Activated naive CD4-positive, alpha-beta T cell treated with anti-CD3 and anti-CD28 coated beads, Interleukin-2, amount 10 ng/mL, durations not matched to agents 7 days and 5 days (primary cell): ENCODE measurements at regions not wholly inside any gene's neighbourhood (a gene's known extent, or its start where the extent isn't known, plus 50 kb on each side); places are given as distances from the start of the nearest gene placed in this dataset.

Experiments
- CTCF ChIA-PET: fragments of 350-600 bp; sonication (Branson Sonifier 250); formaldehyde crosslinking; loops from one replicate; lab custom pipeline; 2021; ENCODE audit warnings: antibody characterized with exemption; lab: Charles Lee
- DNase-seq: peaks from one replicate; pipeline ENCODE4 v3.0.0-alpha.2; 2020
- H3K27ac Mint-ChIP-seq: one replicate; pipeline ENCODE4 v1.8.0; 2021; ENCODE audit warnings: mild to moderate bottlenecking, moderate library complexity, mixed read lengths
- H3K27me3 Mint-ChIP-seq: one replicate; pipeline ENCODE4 v1.8.0; 2021; ENCODE audit warnings: mild to moderate bottlenecking, mixed read lengths
- H3K36me3 Mint-ChIP-seq: one replicate; pipeline ENCODE4 v1.8.0; 2021; ENCODE audit warnings: mixed read lengths
- H3K4me1 Mint-ChIP-seq: one replicate; pipeline ENCODE4 v1.8.0; 2021; ENCODE audit warnings: mixed read lengths
- H3K4me3 Mint-ChIP-seq: one replicate; pipeline ENCODE4 v1.8.0; 2021; ENCODE audit warnings: mild to moderate bottlenecking, moderate library complexity, mixed read lengths
- H3K9me3 Mint-ChIP-seq: one replicate; pipeline ENCODE4 v1.8.0; 2021; ENCODE audit warnings: mixed read lengths

DNA sequence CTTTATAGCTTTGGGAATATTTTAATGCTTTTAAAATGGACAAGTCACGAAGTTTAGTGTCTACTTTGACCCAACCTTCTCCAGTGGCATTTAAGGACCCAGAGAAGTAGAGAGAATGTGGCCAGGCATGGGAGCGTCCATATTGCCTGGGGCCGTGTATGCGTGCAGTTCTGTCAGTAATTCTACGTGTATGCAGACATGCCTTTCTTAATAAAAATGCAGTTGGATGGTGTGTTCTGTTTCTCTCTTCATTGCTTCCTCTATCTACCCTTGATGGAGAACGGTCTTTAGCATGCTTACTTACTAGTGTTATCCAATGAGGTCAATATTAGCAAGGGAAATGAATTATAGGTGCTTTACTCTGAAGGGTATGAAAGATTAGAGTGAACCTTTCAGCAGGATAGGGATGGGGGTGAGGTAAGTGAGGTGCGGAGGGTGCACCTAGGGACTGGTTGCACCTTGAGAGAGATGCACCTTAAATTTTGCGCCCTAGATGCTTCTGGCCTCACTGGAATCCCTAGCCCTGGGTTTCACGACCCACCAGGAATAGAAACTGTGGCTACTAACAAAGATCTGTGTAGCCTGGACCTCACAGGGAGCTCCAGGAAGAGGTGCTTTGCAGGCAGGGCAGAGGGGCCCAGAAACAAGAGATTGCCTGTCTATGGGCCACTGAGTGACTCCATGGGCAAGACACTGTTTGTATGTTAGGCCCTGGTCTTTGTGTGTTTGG is 194.3 kb downstream of the MYCN start:
- CTCF ChIA-PET, result no interaction called here
- no peaks in the 10 kb centered on the region for H3K9me3 Mint-ChIP-seq
- H3K4me3 Mint-ChIP-seq, result no peak overlapping the region
- DNase-seq, result no peak
- H3K27ac Mint-ChIP-seq, result no peak overlapping the region
- H3K27me3 Mint-ChIP-seq, result no peaks in the 10 kb centered on the region
- no peaks in the 10 kb centered on the region for H3K36me3 Mint-ChIP-seq
- no peaks in the 10 kb centered on the region for H3K4me1 Mint-ChIP-seq

DNA sequence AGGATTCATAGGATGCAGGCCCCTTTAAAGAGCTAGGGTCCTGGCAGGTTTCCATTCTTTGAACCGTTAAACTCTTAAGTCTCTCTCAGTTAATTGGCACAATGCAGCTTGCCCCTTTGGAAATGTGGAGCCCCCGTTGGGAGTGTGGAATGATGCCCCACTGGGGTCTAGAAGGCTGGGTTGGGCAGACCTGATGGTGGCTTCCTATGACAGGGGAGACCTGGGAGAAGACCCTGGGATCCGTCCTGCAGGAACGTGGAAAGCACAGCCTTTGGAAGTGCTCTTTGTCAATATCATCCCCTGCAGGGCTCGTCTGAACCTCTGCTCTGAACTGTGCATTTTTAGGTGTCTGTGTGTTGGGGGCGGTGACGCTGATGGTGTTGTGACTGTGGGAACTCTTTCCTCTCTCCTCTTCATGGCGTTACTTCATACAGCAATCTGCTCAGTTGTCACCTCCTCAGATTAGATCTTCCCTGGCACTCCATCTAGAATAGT is 190.6 kb downstream of the MYCN start:
- CTCF ChIA-PET, result no interaction called here
- Mint-ChIP-seq H3K27ac (no peak overlapping the region), H3K4me3 (no peak overlapping the region), H3K4me1 (no peaks in the 10 kb centered on the region), H3K27me3 (no peaks in the 10 kb centered on the region), H3K36me3 (no peaks in the 10 kb centered on the region), H3K9me3 (no peaks in the 10 kb centered on the region)
- no peak for DNase-seq

DNA sequence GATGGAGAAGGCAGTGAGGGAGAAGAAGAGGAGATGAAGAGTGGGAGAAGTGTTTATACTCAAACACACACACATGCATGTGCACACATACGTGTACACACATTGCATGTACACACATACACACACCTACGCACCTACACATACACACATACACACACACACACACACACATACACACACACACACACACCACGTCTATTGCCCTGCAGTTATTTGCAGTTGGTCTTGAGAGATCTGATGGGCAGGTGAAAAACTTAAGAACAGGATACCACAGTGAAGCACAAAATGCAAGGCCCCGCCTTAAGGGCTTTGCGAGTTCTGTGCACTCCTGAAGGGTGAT is 190.2 kb downstream of the MYCN start:
- Mint-ChIP-seq H3K4me1 (no peaks in the 10 kb centered on the region), H3K27ac (no peak overlapping the region), H3K9me3 (no peaks in the 10 kb centered on the region), H3K36me3 (no peaks in the 10 kb centered on the region), H3K27me3 (no peaks in the 10 kb centered on the region), H3K4me3 (no peak overlapping the region)
- no peak for DNase-seq
- CTCF ChIA-PET, result no interaction called here

DNA sequence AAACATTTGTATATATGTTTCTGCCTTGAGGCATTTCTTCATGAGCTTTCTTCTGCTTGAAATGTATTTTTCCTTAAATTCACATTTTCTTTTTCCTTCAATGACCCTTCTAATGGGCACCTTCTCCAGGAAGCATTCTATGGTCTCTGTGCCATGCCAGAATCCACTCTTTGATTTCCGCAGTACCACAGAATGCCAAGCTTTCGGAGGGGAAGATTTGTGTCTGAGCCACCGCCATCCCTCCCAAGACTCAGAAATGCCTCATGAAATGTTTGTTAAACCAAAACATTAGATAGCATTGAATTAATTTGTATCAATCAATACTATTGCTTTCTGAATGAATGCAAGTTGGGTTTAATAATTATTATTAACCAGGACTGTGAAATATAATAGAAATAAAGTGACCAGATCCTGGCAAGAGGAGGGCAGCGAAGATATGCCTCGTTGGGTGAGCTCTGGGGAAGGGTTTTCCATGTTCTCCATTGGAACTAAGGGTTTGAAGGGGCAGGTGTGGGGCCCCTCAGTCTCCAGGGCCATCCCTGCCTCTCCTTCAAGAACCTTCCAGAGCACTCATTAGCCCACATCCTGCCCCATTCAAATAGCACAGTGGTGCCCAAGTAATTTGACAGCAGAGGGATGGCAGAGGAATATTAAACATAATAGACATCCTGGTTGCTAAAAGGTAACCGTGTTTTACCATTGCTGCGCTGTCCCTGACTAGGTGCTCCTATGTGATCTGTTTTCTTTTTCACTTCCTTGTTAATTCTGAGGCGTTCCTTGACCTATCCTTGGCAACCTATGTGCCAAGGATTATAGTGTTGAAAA is 189.6 kb downstream of the MYCN start:
- H3K9me3 Mint-ChIP-seq, result no peaks in the 10 kb centered on the region
- no peaks in the 10 kb centered on the region for H3K36me3 Mint-ChIP-seq
- no peak overlapping the region for H3K4me3 Mint-ChIP-seq
- no peaks in the 10 kb centered on the region for H3K27me3 Mint-ChIP-seq
- no peak for DNase-seq
- H3K4me1 Mint-ChIP-seq, result no peaks in the 10 kb centered on the region
- CTCF ChIA-PET, result interaction anchor here (0.7 kb wide), 1 partner anchor 41 kb away, joined by 3 read pairs; no protein-coding TSS in a partner anchor
- no peak overlapping the region for H3K27ac Mint-ChIP-seq

DNA sequence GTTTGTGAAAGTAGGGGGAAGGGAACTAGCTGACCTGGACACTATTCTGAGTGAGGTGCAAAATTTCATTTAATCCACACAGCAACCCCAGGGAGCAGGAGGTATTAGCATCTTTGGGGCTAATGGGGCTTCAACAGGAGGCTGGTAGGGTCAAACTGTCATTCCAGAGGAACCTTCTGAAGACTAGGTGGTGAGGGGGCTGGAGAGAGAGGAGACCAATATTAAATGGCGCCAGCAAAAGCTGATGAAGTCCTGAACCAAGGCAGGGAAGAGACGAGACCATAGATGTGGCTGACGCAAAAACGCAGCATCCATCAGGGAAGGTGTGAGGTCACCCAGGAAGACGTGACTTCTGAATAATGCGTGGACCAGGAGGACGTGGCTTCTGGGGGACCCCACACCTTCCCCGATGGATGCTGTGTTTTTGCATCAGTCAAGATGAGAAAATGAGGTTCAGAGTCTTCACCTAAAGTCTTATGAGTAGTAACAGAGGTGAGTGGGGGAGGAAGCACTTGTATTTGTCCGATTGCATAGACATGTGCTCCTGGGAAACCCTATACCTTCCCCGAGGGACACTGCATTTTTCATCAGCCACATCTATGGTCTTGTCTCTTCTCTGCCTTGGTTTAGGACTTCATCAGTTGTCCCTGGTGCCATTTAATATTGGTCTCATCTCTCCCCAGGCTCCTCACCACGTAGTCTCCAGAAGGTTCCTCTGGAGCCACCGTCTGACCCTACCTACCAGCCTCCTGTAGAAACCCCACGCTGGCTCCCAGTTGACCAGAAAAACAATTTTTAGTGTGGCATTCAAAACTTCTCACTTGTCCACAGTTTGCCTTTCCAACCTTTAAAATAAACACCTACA is 188.6 kb downstream of the MYCN start:
- no peak for DNase-seq
- Mint-ChIP-seq H3K4me3 (no peak overlapping the region), H3K9me3 (no peaks in the 10 kb centered on the region), H3K4me1 (no peaks in the 10 kb centered on the region), H3K36me3 (no peaks in the 10 kb centered on the region), H3K27ac (no peak overlapping the region), H3K27me3 (no peaks in the 10 kb centered on the region)
- CTCF ChIA-PET, result no interaction called here

DNA sequence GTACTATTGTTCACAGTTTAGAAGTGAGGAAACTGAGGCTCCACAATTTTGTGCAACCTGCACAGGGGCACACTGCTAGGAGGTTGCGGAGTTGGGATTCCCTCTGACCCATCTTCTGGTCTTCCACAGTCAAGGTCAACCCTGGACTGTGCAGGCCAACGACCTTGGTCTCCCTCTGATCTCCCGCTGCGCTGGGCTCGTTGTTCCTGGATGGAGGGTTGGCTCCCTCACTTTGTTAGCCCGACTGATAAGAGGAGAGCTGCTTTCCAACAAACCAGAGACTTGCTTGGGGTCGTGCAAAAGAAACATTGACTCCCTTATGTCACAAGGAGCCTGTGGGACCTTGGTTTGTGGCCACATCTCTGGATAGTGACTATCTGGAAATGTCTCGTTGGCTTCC is 187.6 kb downstream of the MYCN start:
- no peak overlapping the region for H3K4me3 Mint-ChIP-seq
- no peaks in the 10 kb centered on the region for H3K9me3 Mint-ChIP-seq
- CTCF ChIA-PET, result no interaction called here
- no peak overlapping the region for H3K27ac Mint-ChIP-seq
- no peaks in the 10 kb centered on the region for H3K27me3 Mint-ChIP-seq
- H3K36me3 Mint-ChIP-seq, result no peaks in the 10 kb centered on the region
- no peaks in the 10 kb centered on the region for H3K4me1 Mint-ChIP-seq
- DNase-seq, result no peak

DNA sequence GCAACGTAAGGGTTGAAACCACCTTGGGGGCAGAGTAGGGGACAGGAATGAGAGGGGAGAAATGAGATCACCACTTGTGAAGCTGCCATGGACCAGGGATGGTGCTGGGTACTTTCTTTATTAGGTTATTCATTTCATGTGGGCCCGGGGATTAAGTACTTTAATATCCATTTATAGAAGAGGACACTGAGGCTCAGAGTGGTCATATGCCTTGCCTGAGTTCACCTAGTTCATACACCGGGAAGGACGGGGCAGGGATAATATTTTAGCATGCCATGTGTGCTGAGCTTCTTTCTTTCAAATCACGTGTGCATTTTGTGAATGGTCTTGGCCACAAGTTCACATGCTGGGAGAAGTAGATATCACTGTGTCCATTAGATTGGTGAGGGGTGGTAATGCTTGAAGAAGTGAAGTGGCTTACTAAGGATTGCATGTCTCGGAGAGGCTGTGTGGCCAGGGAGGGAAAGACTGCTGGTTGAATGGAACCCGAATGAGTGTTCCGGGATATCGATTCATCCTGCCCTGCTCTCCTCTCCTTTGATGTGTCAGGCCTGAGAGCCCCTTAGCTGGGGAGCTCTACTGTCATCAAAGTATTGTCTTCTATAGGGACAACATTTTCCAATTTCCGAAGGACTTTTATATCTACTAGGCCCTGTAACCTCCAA is 187.1 kb downstream of the MYCN start:
- no peak overlapping the region for H3K4me3 Mint-ChIP-seq
- H3K9me3 Mint-ChIP-seq, result no peaks in the 10 kb centered on the region
- no peaks in the 10 kb centered on the region for H3K27me3 Mint-ChIP-seq
- CTCF ChIA-PET, result no interaction called here
- no peak overlapping the region for H3K27ac Mint-ChIP-seq
- H3K4me1 Mint-ChIP-seq, result no peaks in the 10 kb centered on the region
- H3K36me3 Mint-ChIP-seq, result no peaks in the 10 kb centered on the region
- DNase-seq, result no peak

DNA sequence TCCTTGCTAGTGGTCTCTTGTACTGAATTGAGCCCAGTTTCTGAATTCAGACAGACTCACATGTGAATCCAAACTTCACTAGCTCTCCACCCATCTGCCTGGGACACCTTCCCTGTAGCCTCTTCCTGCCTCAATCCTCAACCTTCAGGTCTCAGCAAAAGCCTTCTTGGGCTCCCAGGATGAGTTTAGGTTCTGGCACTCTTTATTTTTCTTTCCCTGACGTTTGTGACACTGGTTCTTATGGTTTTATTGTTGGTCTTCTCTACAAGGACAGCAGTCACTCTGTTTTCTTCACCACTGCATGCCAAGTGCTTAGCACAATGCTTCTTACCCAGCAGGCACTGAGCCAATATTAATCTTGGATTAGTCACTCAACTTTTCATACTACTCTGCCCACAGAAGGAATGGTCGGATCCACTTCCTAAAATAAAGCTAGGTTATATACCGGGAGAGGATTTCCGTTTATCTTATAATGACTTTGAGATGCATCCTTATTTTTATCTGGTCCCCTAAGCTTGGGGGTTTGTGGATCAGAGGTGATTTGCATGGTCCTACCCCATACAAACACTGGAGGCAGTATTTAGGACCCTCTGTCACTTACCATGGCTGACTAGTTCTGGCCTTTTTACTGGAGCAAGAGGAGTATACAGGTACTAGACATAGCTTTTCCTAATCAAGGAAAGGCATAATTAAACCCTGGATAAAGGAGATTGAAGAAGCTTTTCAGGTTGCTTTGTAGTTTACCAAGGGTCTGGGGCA is 186.3 kb downstream of the MYCN start:
- no peaks in the 10 kb centered on the region for H3K27me3 Mint-ChIP-seq
- DNase-seq, result no peak
- H3K27ac Mint-ChIP-seq, result no peak overlapping the region
- H3K4me1 Mint-ChIP-seq, result no peaks in the 10 kb centered on the region
- H3K36me3 Mint-ChIP-seq, result no peaks in the 10 kb centered on the region
- CTCF ChIA-PET, result no interaction called here
- no peaks in the 10 kb centered on the region for H3K9me3 Mint-ChIP-seq
- no peak overlapping the region for H3K4me3 Mint-ChIP-seq

DNA sequence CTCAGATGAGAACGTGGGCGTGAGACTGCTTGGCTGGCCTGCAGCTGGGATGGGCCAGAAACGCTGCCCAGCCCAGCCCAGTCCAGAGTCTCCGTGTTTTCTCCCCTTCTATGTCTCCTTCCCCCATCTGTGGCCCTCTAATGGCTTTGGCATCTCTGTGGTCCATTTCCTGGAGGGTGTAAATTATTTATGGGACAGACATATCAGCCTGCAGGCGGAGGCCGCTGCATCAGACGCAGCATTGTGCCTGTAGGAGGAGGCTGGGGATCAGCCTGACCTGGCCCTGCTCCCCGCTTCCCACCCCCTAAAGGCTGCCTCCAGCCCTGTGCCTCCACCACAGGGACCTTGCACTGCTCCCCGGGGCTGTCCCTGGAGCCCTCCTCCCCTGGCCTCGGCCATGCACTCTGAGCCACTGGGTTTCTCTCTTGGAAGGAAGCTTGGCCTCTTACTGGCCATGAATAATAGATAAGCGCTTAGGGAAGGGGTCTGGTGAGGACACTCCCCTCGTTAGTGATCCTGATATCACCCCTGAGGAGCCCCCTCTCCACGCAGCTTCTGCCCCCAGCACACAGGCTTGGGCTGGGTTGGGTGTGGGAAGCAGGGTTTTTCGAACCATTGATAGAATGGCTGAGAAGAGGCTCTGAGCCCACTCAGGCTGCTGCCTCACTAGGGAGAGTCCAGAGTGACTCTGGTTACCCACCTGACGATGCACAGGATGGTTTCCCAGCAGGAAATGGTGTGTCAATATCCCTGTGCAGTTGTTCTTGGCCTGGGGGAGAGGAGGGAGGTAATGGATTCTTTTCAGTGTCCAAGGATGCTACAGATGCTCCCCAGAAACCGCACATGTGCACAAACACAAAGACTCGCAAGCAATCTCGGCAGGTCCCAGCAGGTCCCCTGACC is 185.5 kb downstream of the MYCN start:
- Mint-ChIP-seq H3K36me3 (no peaks in the 10 kb centered on the region), H3K27ac (no peak overlapping the region), H3K27me3 (no peaks in the 10 kb centered on the region), H3K4me1 (no peaks in the 10 kb centered on the region), H3K9me3 (peaks cover 3% of the 10 kb centered on the region), H3K4me3 (no peak overlapping the region)
- CTCF ChIA-PET, result no interaction called here
- DNase-seq, result no peak

DNA sequence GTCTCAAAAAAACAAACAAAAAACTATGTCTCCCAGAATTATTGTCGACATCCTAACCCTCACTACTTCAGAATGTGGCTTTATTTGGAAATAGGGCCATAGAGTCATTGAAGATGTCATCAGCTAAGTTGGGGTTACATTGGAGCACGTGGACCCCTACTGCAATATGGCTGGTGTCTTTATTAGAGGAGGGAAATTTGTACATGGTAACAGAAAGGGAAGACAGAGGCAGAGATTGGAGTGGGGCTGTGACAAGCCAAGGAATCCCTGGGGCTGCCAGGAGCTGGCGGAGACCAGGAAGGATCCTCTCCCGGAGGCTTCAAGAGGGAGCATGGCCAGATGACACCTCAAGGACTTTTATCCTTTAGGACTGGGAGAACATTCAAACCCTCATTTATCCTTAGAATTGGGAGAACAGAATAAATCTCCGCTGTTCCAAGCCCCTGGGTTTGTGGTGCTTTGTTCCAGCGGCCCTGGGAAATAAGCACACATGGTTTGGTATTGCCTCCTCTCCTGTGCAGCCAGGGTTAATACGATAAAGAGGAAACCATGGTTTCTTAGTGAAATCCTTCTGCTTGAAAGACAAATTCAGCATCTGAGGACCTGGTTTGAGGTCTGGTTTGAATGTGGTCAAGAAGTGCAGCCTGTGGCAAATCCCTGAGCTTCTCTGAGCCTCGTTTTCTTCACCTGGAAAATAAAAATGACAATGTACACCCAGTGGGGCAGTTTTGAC is 184.7 kb downstream of the MYCN start:
- Mint-ChIP-seq H3K9me3 (peaks cover 3% of the 10 kb centered on the region), H3K27ac (no peak overlapping the region), H3K36me3 (no peaks in the 10 kb centered on the region), H3K4me1 (no peaks in the 10 kb centered on the region), H3K4me3 (no peak overlapping the region), H3K27me3 (no peaks in the 10 kb centered on the region)
- CTCF ChIA-PET, result no interaction called here
- no peak for DNase-seq

DNA sequence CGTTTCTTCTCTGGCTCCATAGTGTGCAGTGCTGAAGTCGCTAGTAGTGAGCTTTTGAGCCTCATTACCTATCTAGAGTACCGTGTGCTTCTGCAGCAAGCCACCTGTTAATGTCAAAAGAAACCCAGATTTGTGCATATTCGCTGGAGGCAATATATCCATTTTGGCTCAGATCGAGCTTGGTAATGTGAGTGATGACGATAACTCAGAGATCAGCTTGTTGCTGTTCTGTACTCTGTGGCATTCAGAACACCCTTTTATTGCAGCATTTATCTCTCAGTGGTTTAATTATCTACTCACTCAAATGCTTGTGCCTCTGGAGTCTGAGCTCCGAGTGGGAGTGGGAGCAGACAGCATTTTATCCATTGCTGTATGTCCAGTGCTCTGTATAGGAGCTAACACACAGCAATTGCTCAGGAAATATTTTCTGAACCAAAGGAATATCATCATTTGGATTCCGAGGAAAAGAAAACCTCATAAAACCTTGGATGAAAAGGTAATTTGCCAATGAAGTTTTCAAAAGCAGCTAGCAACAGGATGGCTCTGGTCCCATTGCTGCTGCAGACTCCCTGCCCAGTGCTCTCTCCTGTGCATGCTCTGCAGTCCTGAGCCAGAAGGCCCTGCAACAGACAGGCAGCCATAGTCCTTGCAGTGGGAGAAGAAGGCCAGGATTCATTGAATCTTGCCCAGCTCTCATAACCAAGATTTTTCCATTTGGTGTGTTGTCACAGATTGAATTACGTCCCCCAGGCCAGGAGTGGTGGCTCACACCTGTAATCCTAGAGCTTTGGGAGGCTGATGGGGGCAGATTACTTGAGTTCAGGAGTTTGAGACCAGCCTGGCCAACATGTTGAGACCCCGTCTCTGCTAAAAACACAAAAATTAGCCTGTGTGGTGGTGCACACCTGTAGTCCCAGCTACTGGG is 183.8 kb downstream of the MYCN start:
- DNase-seq, result no peak
- Mint-ChIP-seq H3K4me1 (no peaks in the 10 kb centered on the region), H3K36me3 (no peaks in the 10 kb centered on the region), H3K9me3 (peaks cover 3% of the 10 kb centered on the region), H3K27me3 (no peaks in the 10 kb centered on the region), H3K27ac (no peak overlapping the region), H3K4me3 (no peak overlapping the region)
- CTCF ChIA-PET, result no interaction called here
